ENCODE measurements at regions not wholly inside any gene's neighbourhood (a gene's known extent, or its start where the extent isn't known, plus 50 kb on each side); places are given as distances from the start of the nearest gene placed in this dataset.

DNA sequence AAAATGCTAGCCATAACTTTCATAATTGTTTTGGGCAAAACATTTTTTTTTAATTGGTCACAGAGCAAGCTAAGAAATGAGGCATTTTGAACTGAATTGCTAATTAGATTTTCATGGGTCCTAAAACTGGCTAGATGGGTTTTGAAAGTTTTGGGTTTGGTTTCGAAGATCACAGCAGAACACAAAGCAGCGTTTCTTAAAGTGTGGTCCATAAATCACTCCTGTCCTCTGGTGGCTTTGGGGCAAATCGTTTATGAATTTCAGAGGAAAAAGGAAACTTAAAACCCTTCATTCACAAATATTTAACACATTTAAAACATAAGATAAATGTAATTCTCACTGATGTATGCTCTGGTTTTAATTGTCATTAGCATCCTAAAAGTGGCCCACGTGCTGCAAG lies 503.7 kb downstream of the SPATA31D1 start:
- Histone ChIP-seq H3K4me3 (ENCODE audit: low read depth, low read length) (no peak overlapping the region), H3K9me3 (ENCODE audit: control insufficient read depth, insufficient read depth, low read depth, low read length) (no peaks in the 10 kb centered on the region), H3K27ac (ENCODE audit: extremely low read depth, low read depth, low read length) (no peak overlapping the region), H3K36me3 (ENCODE audit: control insufficient read depth in 2 of 2, insufficient read depth in 1 of 2, low read length in 2 of 2) (no peaks in the 10 kb centered on the region), H3K4me1 (ENCODE audit: control insufficient read depth, insufficient read depth, low read length) (peaks cover 19% of the 10 kb centered on the region; the same call in 1 of the 2 replicates)
- no peak for TF ChIP-seq ZBTB8A (tag by site-specific recombination; IDR thresholded peaks at IDR 0.05)
- no peak for TF ChIP-seq ZNF214 (tag by site-specific recombination; IDR thresholded peaks at IDR 0.05; ENCODE audit: borderline replicate concordance)
- TF ChIP-seq PRDM2 (tag by site-specific recombination; IDR thresholded peaks at IDR 0.05; ENCODE audit: borderline replicate concordance), result no peak
- no peak for TF ChIP-seq ZNF654 (tag by site-specific recombination; IDR thresholded peaks at IDR 0.05; ENCODE audit: low read depth)
- TF ChIP-seq ZNF530 (tag by site-specific recombination; IDR thresholded peaks at IDR 0.05; ENCODE audit: low read depth), result no peak
- no peak for TF ChIP-seq ZNF394 (tag by site-specific recombination; IDR thresholded peaks at IDR 0.05; ENCODE audit: borderline replicate concordance)
- no peak for TF ChIP-seq KLF10 (tag by site-specific recombination; IDR thresholded peaks at IDR 0.05)
- TF ChIP-seq ZNF274 (IDR thresholded peaks at IDR 0.05; ENCODE audit: low read length), result no peak
- TF ChIP-seq ZNF274 (tag by site-specific recombination; IDR thresholded peaks at IDR 0.05; ENCODE audit: borderline replicate concordance), result no peak
- no peak for TF ChIP-seq MYNN (tag by site-specific recombination; IDR thresholded peaks at IDR 0.05; ENCODE audit: borderline replicate concordance)
- TF ChIP-seq SETDB1 (IDR thresholded peaks at IDR 0.05; ENCODE audit: insufficient read length, low read length), result no peak
- TF ChIP-seq ZNF548 (tag by site-specific recombination; IDR thresholded peaks at IDR 0.05), result no peak
- TF ChIP-seq ZBTB21 (tag by site-specific recombination; IDR thresholded peaks at IDR 0.05), result no peak
- TF ChIP-seq ZNF302 (tag by site-specific recombination; IDR thresholded peaks at IDR 0.05; ENCODE audit: low read depth), result no peak
- POLR2A ChIA-PET, result no interaction called here
- CTCF ChIA-PET, result interaction anchor here (1.2 to 1.6 kb wide), 2 partner anchors 10 to 114 kb away, joined by 5 to 7 read pairs; no protein-coding TSS in a partner anchor

- H3K27ac ChIP-seq (ENCODE audit: extremely low read depth, low read depth, low read length), result no peak overlapping the region
- ChIA-PET POLR2A (interaction anchor here (1.1 kb wide), 1 partner anchor 24 kb away, joined by 3 read pairs; no protein-coding TSS in a partner anchor), CTCF (no interaction called here)
- H3K4me3 ChIP-seq (ENCODE audit: low read depth, low read length), result no peak overlapping the region
- peaks cover 3% of the 10 kb centered on the region; the same call in 1 of the 2 replicates for H3K4me1 ChIP-seq (ENCODE audit: control insufficient read depth, insufficient read depth, low read length)
- no peaks in the 10 kb centered on the region for H3K9me3 ChIP-seq (ENCODE audit: control insufficient read depth, insufficient read depth, low read depth, low read length)
- H3K36me3 ChIP-seq (ENCODE audit: control insufficient read depth in 2 of 2, insufficient read depth in 1 of 2, low read length in 2 of 2), result no peaks in the 10 kb centered on the region
- TF ChIP-seq ZEB2 (tag by site-specific recombination; IDR thresholded peaks at IDR 0.05), result no peak
- TF ChIP-seq, protein P1, sequence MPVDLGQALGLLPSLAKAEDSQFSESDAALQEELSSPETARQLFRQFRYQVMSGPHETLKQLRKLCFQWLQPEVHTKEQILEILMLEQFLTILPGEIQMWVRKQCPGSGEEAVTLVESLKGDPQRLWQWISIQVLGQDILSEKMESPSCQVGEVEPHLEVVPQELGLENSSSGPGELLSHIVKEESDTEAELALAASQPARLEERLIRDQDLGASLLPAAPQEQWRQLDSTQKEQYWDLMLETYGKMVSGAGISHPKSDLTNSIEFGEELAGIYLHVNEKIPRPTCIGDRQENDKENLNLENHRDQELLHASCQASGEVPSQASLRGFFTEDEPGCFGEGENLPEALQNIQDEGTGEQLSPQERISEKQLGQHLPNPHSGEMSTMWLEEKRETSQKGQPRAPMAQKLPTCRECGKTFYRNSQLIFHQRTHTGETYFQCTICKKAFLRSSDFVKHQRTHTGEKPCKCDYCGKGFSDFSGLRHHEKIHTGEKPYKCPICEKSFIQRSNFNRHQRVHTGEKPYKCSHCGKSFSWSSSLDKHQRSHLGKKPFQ (tag by site-specific recombination; IDR thresholded peaks at IDR 0.05), result no peak
- TF ChIP-seq ZNF223 (tag by site-specific recombination; IDR thresholded peaks at IDR 0.05), result no peak
- no peak for TF ChIP-seq ZNF791 (tag by site-specific recombination; IDR thresholded peaks at IDR 0.05)
- TF ChIP-seq SCRT2 (tag by site-specific recombination; IDR thresholded peaks at IDR 0.05), result no peak
- TF ChIP-seq, protein P2, sequence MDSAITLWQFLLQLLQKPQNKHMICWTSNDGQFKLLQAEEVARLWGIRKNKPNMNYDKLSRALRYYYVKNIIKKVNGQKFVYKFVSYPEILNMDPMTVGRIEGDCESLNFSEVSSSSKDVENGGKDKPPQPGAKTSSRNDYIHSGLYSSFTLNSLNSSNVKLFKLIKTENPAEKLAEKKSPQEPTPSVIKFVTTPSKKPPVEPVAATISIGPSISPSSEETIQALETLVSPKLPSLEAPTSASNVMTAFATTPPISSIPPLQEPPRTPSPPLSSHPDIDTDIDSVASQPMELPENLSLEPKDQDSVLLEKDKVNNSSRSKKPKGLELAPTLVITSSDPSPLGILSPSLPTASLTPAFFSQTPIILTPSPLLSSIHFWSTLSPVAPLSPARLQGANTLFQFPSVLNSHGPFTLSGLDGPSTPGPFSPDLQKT (IDR thresholded peaks at IDR 0.05; ENCODE audit: borderline replicate concordance, low read depth, low read length), result no peak
- TF ChIP-seq ZNF24 (tag by site-specific recombination; IDR thresholded peaks at IDR 0.05), result no peak
- TF ChIP-seq TCF7L2 (IDR thresholded peaks at IDR 0.05; ENCODE audit: borderline replicate concordance, low read depth, low read length), result no peak
These were observed 507.6 kb downstream of the SPATA31D1 start for GRCh38 chr9:82495884-82496777.
